Tibial nerve (tissue), 4 donors: ENCODE measurements at regions not wholly inside any gene's neighbourhood (a gene's known extent, or its start where the extent isn't known, plus 50 kb on each side); places are given as distances from the start of the nearest gene placed in this dataset.

Experiments used
- DNase-seq, 2 donors: peaks; one replicate each; pipeline ENCODE4 v3.0.0-alpha.2; 2019; ENCODE audit warnings: low spot score in 2 of 2
- H3K27ac ChIP-seq, 4 donors: fragments of 200-600 bp; sonication (generic) in 3 of 4; one replicate each; pipeline ENCODE4 v1.5.1; 2017 to 2019; ENCODE audit warnings: mild to moderate bottlenecking in 1 of 4
- H3K27me3 ChIP-seq, 2 donors: fragments of 200-600 bp; sonication (generic) in 1 of 2; one replicate each; pipeline versions ENCODE4 v1.5.1 to v1.6.0; 2017 to 2019
- H3K36me3 ChIP-seq, 3 donors: fragments of 200-600 bp; sonication (generic); one replicate each; pipeline ENCODE4 v1.5.1; 2018 to 2019
- H3K4me1 ChIP-seq, 4 donors: fragments of 200-600 bp; sonication (generic) in 3 of 4; one replicate each; pipeline ENCODE4 v1.5.1; 2017 to 2019
- H3K4me3 ChIP-seq, 4 donors: fragments of 200-600 bp; sonication (generic) in 3 of 4; one replicate each; pipeline ENCODE4 v1.5.1; 2017 to 2019; ENCODE audit warnings: mild to moderate bottlenecking in 1 of 4, moderate library complexity in 1 of 4
- H3K9me3 ChIP-seq, 4 donors: fragments of 200-600 bp; sonication (generic) in 3 of 4; one replicate each; pipeline ENCODE4 v1.5.1; 2017 to 2019
- CTCF ChIP-seq, 5 experiments: fragments of 200-600 bp in 3 of 5; fragments of 450-650 bp in 2 of 5; sonication (generic) in 3 of 5; IDR thresholded peaks; one replicate each; pipeline ENCODE4 v1.5.1; 2016 to 2019; ENCODE audit warnings: antibody characterized with exemption in 5 of 5, mild to moderate bottlenecking in 3 of 5, moderate library complexity in 2 of 5
- EP300 ChIP-seq, 2 donors: sonication (generic); formaldehyde crosslinking; IDR thresholded peaks; one replicate each; pipeline ENCODE4 v1.6.1; 2017; ENCODE audit warnings: antibody characterized with exemption in 2 of 2, mild to moderate bottlenecking in 1 of 2
- POLR2A ChIP-seq, 2 donors: fragments of 450-650 bp; IDR thresholded peaks; one replicate each; pipeline ENCODE4 v1.6.1; 2017; ENCODE audit warnings: antibody characterized with exemption in 2 of 2, mild to moderate bottlenecking in 2 of 2, moderate library complexity in 2 of 2
- WGBS, 2 donors: methylation state at CpG; one replicate each; pipeline ENCODE4 v1.1.5; 2018; 5-methylcytosine and 5-hydroxymethylcytosine counted together

- DNase-seq, result no peak
- TF ChIP-seq EP300 (IDR thresholded peaks at IDR 0.05) (no peak), POLR2A (IDR thresholded peaks at IDR 0.05) (no peak), CTCF (IDR thresholded peaks at IDR 0.05) (no peak)
- Histone ChIP-seq H3K4me1 (no peaks in the 10 kb centered on the region), H3K27me3 (no peaks in the 10 kb centered on the region), H3K36me3 (no peaks in the 10 kb centered on the region), H3K27ac (no peak overlapping the region), H3K9me3 (no peaks in the 10 kb centered on the region), H3K4me3 (no peak overlapping the region)
- WGBS, 2 donors, result 87 to 96% methylated on average over 1 of the region's 1 CpG
Measured at GRCh38 chr6:132219901-132220300, 181.4 kb downstream of the MOXD1 start.

- H3K9me3 ChIP-seq, result no peaks in the 10 kb centered on the region
- DNase-seq, result no peak
- H3K4me1 ChIP-seq, result no peaks in the 10 kb centered on the region
- 29 to 47% methylated on average over 5 of the region's 5 CpGs for WGBS, 2 donors
- no peaks in the 10 kb centered on the region for H3K27me3 ChIP-seq
- H3K27ac ChIP-seq, result no peak overlapping the region
- TF ChIP-seq POLR2A (IDR thresholded peaks at IDR 0.05), result no peak
- peak; percentile 35 to 65 (median 45) for TF ChIP-seq CTCF (IDR thresholded peaks at IDR 0.05)
- no peak overlapping the region for H3K4me3 ChIP-seq
- no peaks in the 10 kb centered on the region for H3K36me3 ChIP-seq
Measured at GRCh38 chr6:132218059-132218696, 183.1 kb downstream of the MOXD1 start.

GRCh38 chr6:132215805-132216204, 185.5 kb downstream of the MOXD1 start:
- TF ChIP-seq CTCF (IDR thresholded peaks at IDR 0.05) (no peak), EP300 (IDR thresholded peaks at IDR 0.05) (no peak), POLR2A (IDR thresholded peaks at IDR 0.05) (no peak)

GRCh38 chr6:132214716-132215115, 186.6 kb downstream of the MOXD1 start:
- Histone ChIP-seq H3K4me3 (no peak overlapping the region), H3K4me1 (no peaks in the 10 kb centered on the region), H3K9me3 (peaks cover 0 to 3% (median 0%) of the 10 kb centered on the region in 4 donors), H3K27me3 (no peaks in the 10 kb centered on the region), H3K36me3 (no peaks in the 10 kb centered on the region), H3K27ac (no peak overlapping the region)
- no peak for DNase-seq
- TF ChIP-seq POLR2A (IDR thresholded peaks at IDR 0.05) (no peak), CTCF (IDR thresholded peaks at IDR 0.05) (no peak), EP300 (IDR thresholded peaks at IDR 0.05) (no peak)
- WGBS, 2 donors, result 57 to 60% methylated on average over 2 of the region's 2 CpGs

More at GRCh38 chr6:132215805-132216204, 185.5 kb downstream of the MOXD1 start:
- H3K4me1 ChIP-seq, result no peaks in the 10 kb centered on the region
- no peak overlapping the region for H3K27ac ChIP-seq
- no peaks in the 10 kb centered on the region for H3K27me3 ChIP-seq
- WGBS, 2 donors, result 75 to 90% methylated on average over 2 of the region's 2 CpGs
- no peaks in the 10 kb centered on the region for H3K9me3 ChIP-seq
- no peak overlapping the region for H3K4me3 ChIP-seq
- no peak for DNase-seq
- no peaks in the 10 kb centered on the region for H3K36me3 ChIP-seq

- no peak for DNase-seq
- no peak overlapping the region for H3K4me3 ChIP-seq
- H3K36me3 ChIP-seq, result no peaks in the 10 kb centered on the region
- H3K27me3 ChIP-seq, result no peaks in the 10 kb centered on the region
- WGBS, 2 donors, result 54 to 73% methylated on average over 4 of the region's 4 CpGs
- TF ChIP-seq POLR2A (IDR thresholded peaks at IDR 0.05) (no peak), CTCF (IDR thresholded peaks at IDR 0.05) (no peak), EP300 (IDR thresholded peaks at IDR 0.05) (no peak)
- H3K27ac ChIP-seq, result no peak overlapping the region
- peaks cover 0 to 3% (median 0%) of the 10 kb centered on the region in 4 donors for H3K9me3 ChIP-seq
- H3K4me1 ChIP-seq, result no peaks in the 10 kb centered on the region
Measured at GRCh38 chr6:132213732-132214131, 187.5 kb downstream of the MOXD1 start.
